ENCODE measurements at regions not wholly inside any gene's neighbourhood (a gene's known extent, or its start where the extent isn't known, plus 50 kb on each side); places are given as distances from the start of the nearest gene placed in this dataset.

- TF ChIP-seq CTCF (IDR thresholded peaks at IDR 0.05), result no peak
- H3K9me3 ChIP-seq (ENCODE audit: control insufficient read depth in 1 of 2, insufficient read depth in 1 of 2, low read length in 2 of 2), result no peaks in the 10 kb centered on the region
- H3K9me3 Mint-ChIP-seq, result peaks cover 3% of the 10 kb centered on the region
- no peaks in the 10 kb centered on the region for H3K27me3 Mint-ChIP-seq
- no peak overlapping the region for H3K27ac Mint-ChIP-seq
- no peak for ATAC-seq (ENCODE audit: poor library complexity)
- H3K4me1 ChIP-seq (ENCODE audit: insufficient read depth, low read length), result no peaks in the 10 kb centered on the region
- no peaks in the 10 kb centered on the region for H3K36me3 Mint-ChIP-seq (ENCODE audit: low read depth)
- no peak overlapping the region for H3K4me3 ChIP-seq (ENCODE audit: low read length)
- H3K36me3 ChIP-seq (ENCODE audit: insufficient read depth, low read length), result no peaks in the 10 kb centered on the region
- no peaks in the 10 kb centered on the region for H3K4me1 Mint-ChIP-seq (ENCODE audit: low read depth)
- ChIA-PET CTCF (no interaction called here), POLR2A (no interaction called here)
- H3K4me3 Mint-ChIP-seq, result no peak overlapping the region
- H3K27ac ChIP-seq (ENCODE audit: low read depth in 1 of 2, low read length in 2 of 2), result no peak overlapping the region
- H3K27me3 ChIP-seq (ENCODE audit: control insufficient read depth in 1 of 2, insufficient read depth in 2 of 2, low read length in 2 of 2), result no peaks in the 10 kb centered on the region
- DNase-seq, result no peak
- intact Hi-C loops (cut with DNase I, micrococcal nuclease), result no loop called here
Measured at GRCh38 chr3:145377301-145377700, 783.7 kb downstream of the PLOD2 start.

- CTCF ChIA-PET, result no interaction called here
- H3K27ac ChIP-seq (ENCODE audit: low read depth in 1 of 2, low read length in 2 of 2), result no peak overlapping the region
- Mint-ChIP-seq H3K27ac (no peak overlapping the region), H3K4me3 (no peak overlapping the region), H3K4me1 (ENCODE audit: low read depth) (no peaks in the 10 kb centered on the region), H3K27me3 (no peaks in the 10 kb centered on the region), H3K36me3 (ENCODE audit: low read depth) (no peaks in the 10 kb centered on the region), H3K9me3 (peaks cover 3% of the 10 kb centered on the region)
- POLR2A ChIA-PET, result no interaction called here
- intact Hi-C loops (cut with DNase I, micrococcal nuclease), result no loop called here
- no peaks in the 10 kb centered on the region for H3K36me3 ChIP-seq (ENCODE audit: insufficient read depth, low read length)
- peaks cover 0 to 5% of the 10 kb centered on the region in 2 experiments for H3K9me3 ChIP-seq (ENCODE audit: control insufficient read depth in 1 of 2, insufficient read depth in 1 of 2, low read length in 2 of 2)
- ATAC-seq (ENCODE audit: poor library complexity) (no peak), DNase-seq (no peak)
- H3K27me3 ChIP-seq (ENCODE audit: control insufficient read depth in 1 of 2, insufficient read depth in 2 of 2, low read length in 2 of 2), result no peaks in the 10 kb centered on the region
- H3K4me1 ChIP-seq (ENCODE audit: insufficient read depth, low read length), result no peaks in the 10 kb centered on the region
- TF ChIP-seq CTCF (IDR thresholded peaks at IDR 0.05), result no peak
- no peak overlapping the region for H3K4me3 ChIP-seq (ENCODE audit: low read length)
Measured at GRCh38 chr3:145383416-145383815, 777.6 kb downstream of the PLOD2 start.

- CTCF ChIA-PET, result no interaction called here
- no peaks in the 10 kb centered on the region for H3K4me1 Mint-ChIP-seq (ENCODE audit: low read depth)
Measured at GRCh38 chr3:145384307-145384706, 776.7 kb downstream of the PLOD2 start.

More at GRCh38 chr3:145384307-145384706, 776.7 kb downstream of the PLOD2 start:
- no peaks in the 10 kb centered on the region for H3K9me3 Mint-ChIP-seq
- Histone ChIP-seq H3K4me3 (ENCODE audit: low read length) (no peak overlapping the region), H3K9me3 (ENCODE audit: control insufficient read depth in 1 of 2, insufficient read depth in 1 of 2, low read length in 2 of 2) (peaks cover 0 to 5% of the 10 kb centered on the region in 2 experiments), H3K36me3 (ENCODE audit: insufficient read depth, low read length) (no peaks in the 10 kb centered on the region), H3K27me3 (ENCODE audit: control insufficient read depth in 1 of 2, insufficient read depth in 2 of 2, low read length in 2 of 2) (no peaks in the 10 kb centered on the region), H3K27ac (ENCODE audit: low read depth in 1 of 2, low read length in 2 of 2) (no peak overlapping the region), H3K4me1 (ENCODE audit: insufficient read depth, low read length) (no peaks in the 10 kb centered on the region)
- no peak for TF ChIP-seq CTCF (IDR thresholded peaks at IDR 0.05)
- no peaks in the 10 kb centered on the region for H3K27me3 Mint-ChIP-seq
- intact Hi-C loops (cut with DNase I, micrococcal nuclease), result no loop called here
- H3K36me3 Mint-ChIP-seq (ENCODE audit: low read depth), result no peaks in the 10 kb centered on the region
- no peak overlapping the region for H3K4me3 Mint-ChIP-seq
- no peak overlapping the region for H3K27ac Mint-ChIP-seq
- ATAC-seq (ENCODE audit: poor library complexity) (no peak), DNase-seq (no peak)
- POLR2A ChIA-PET, result no interaction called here
